NCI-H2107 treated with DMSO at 0.1 percent for 48 hours (cell line): ENCODE measurements at regions not wholly inside any gene's neighbourhood (a gene's known extent, or its start where the extent isn't known, plus 50 kb on each side); places are given as distances from the start of the nearest gene placed in this dataset.
"Not testable (repeated sequence)": the region's sequence is repeated elsewhere in the genome, so short reads cannot be mapped to it uniquely, and the experiment has no call there.

Experiments
- DNase-seq: peaks from one replicate; lab custom pipeline; 2025; ENCODE audit not compliant: unreplicated experiment; lab: John Stamatoyannopoulos, UW

- no peak for DNase-seq
These were observed 113.2 kb upstream of the CHST9 start for GRCh38 chr18:27298214-27298804.

DNA sequence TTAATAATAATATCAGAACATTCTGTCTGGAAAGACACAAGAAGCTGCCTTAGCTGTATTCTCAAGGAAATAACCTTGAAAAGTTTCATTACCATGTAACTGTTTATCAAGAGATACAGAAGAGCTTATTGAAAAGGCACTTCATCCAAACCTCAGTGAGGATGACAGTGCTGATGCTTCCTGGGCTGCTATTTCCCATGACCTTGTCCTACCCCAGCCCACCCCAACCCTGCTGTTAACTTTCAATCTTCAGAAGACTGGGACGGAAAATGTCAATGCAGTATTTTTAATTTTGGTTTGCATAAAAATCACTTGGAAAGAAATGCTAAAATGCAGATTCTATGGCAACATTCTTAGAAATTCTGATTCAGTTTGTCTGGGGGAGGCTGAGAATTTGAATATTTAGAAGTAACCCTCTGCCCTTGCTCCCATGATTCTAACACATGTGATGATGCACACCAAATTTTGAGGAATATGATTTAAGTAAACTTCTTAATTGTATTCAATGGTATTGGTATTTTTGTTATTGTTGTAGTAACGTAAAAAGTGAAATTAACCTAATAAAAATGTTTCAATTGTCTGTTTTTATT is 101.0 kb upstream of the CHST9 start:
- not testable (repeated sequence) for DNase-seq

- no peak for DNase-seq
These were observed 93.0 kb upstream of the CHST9 start for GRCh38 chr18:27278131-27278530.

DNA sequence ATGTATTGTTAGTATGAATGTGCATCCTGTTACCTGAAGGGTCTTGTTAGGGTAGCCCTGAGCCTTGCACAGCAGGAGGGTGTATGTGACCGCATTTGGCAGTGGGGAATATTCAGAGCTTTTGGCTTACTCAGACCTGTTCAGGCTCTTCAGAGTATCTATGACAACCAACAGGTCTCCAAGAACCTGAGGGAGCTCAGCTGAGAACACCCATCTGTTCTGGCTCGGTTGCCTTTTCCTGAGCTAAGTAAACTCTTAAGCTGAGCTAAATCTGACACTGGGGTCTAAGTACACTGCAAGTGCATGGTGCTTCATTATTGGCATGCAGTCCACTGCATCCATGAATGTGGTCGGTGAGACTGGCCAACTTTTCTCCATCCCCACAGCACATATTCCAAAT is 92.4 kb upstream of the CHST9 start:
- no peak for DNase-seq

GRCh38 chr18:27276886-27277285 is 91.8 kb upstream of the CHST9 start:
- DNase-seq, result no peak

DNA sequence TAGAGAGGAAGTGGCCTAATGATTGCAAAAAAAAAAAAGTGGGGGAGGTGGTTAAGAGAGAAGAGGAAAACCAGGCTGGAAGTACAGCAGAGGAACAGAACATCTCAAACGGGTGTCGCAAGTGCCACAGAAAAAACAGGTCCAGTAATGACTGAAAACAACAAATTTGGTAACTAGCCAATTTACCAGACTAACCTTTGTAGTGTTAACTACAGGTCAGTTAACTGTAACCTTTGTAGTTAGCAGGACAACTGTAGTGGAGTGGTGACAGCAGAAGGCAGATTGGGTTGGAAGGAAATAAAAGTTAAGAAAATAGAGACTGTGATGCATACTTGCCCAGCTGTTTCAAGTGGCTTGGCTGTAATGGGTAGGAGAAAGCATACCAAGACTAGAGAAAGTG is 91.4 kb upstream of the CHST9 start:
- DNase-seq, result no peak

DNA sequence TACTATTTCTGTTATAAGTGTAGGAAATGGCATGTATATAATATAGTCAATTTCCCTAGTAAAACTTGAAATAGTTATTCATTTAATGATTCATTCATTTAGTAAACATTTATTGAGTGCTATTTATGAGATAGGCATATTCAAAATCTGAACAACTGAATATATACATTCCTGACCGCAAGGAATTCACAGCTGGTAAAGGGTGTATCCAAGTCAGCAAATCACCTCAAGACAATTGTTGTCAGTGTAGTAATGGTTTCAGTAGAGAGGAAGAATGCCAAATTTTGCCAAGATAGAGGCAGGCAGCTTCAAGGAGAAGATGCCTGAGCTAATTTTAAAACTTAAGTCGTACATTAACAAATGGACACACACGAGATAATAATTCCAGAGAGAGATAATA is 89.8 kb upstream of the CHST9 start:
- DNase-seq, result no peak

- no peak for DNase-seq
These were observed 85.4 kb upstream of the CHST9 start for GRCh38 chr18:27270508-27270907.

GRCh38 chr18:27263369-27263768 is 78.3 kb upstream of the CHST9 start:
- no peak for DNase-seq

DNA sequence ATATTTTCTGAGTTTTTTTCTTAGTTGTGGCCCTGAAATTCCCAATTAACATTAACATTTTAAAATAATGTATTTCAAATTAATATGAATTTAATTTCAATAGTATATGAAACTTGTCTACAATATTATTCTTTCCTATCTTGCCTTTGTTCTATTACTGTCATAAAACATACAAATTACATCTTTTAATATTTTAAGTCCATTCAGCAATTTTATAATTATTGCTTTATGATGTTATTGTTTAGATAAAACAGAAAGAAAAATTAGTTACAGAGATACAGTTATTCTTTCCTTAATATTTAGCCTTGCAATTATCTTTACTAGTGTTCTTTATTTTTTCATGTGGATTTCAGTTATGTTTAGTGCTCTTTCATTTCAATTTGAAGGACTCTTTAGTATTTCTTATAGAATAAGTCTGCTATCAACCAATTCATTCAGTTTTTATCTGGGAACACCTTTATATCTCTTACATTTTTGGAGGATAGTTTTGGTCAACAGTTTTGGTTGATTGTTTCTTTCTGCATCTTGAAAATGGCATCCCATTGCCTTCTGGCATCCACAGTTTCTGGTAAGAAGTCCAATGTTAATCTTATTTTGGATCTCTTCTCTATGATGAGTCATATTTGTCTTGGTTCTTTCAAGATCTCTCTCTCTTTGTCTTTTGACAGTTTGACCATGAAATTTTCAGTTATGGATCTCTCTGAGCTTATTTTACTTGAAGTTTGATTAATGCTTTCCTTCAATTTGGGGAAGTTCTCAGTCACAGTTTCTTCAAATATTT is 76.9 kb upstream of the CHST9 start:
- no peak for DNase-seq

GRCh38 chr18:27253571-27253970 is 68.5 kb upstream of the CHST9 start:
- DNase-seq, result no peak

DNA sequence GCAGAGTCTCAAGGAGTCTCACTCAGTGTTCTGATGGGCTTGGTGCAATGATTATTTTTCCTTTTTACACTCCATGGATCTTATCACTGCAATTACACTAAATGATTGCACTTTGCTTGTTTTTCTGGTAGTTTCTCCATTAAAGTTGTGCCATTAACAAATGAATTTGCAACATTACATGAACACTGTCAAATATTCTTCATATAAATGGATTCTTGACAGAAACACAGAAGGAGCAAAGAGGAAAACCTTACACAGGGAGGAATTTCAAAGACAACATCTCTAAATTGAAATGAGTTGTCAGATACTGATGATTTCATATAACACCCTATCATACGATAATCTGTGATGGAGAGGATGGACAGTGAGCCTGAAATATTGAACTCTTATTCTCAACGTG is 65.4 kb upstream of the CHST9 start:
- no peak for DNase-seq

DNA sequence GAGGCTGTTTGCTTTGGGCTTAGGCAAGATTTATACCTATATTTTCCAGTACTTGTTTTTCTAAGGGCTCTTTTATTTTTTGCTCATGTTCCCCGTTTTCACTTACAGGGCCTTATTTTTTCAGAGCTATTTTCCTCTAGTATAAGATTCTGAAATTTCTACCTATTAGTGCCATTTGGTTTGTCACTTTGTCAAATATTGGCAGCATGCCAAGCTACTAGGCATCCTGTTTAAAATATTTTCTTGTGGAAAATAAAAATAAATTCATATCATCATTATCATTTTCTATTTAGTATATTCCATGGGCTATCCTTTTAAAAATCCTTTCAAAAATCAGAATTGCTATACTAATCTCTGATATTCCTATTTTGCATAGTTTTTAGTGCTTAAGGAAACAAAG is 64.8 kb upstream of the CHST9 start:
- DNase-seq, result no peak

- DNase-seq, result no peak
These were observed 59.2 kb upstream of the CHST9 start for GRCh38 chr18:27244259-27244658.

DNA sequence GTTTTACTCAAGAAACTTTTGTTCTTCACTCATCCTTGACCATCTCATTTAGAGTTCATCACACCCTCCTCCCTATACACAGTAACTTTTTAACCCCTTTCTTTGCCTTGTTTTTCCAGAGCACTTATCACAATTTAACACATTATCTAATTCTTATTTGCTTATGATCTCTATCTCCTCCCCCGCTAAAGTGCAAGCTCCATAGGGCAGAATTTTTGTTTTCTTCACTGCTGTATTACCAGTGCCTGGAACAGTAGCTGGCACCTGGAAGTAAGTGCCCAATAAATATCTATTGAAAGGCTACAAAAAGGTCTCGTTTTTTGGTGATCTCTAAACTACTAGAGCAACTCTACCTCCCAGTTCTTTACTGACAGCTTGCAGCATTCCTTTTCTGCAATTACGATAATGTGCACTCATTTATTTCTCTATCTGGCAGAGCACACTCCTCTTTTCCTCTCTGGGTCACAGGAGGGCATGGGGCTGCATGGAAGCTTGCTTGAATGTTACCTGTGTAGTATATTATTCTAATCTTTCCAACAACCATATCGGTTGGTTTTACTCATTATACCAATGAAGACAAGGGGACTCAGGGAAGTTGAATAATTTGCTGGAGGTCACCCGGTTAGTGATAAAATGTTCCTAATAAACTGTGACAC is 57.4 kb upstream of the CHST9 start:
- no peak for DNase-seq

DNA sequence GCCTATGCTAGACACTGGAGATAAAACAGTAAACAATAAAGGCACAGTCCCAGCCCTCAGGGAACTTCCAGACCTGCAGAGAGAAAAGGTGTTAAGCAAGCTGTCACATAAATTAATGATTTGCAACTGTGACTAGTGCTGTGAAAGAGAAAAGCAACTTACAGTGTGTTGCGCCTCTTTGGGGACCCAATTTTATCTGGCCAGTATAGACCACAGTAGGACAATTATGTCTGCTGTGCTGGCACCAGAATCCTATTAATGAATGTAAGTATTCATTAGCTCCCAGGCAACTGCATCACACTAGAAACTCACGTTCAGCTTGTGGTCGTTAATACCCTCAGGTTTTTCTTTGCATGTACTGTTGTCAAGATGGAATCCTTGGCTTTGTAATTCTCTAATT is 55.3 kb upstream of the CHST9 start:
- no peak for DNase-seq

DNA sequence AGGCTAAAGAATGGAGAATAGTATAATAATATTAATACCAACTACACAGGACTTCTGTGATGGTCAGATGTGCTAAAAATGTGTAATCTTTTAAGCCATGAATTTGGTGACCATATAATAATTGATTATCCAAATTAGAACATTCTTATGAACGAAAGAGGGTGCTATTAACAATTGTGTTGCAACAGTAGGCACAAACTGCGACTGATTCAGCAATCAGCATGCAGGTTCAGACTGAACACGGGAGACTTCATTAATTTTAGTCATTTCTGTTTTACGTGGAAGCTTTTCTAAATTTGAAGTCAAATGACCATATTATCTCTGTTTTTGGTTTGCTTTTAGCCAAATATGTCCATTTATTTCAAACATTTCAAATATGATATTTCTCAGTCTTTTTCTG is 54.6 kb upstream of the CHST9 start:
- no peak for DNase-seq

- no peak for DNase-seq
These were observed 50.2 kb upstream of the CHST9 start for GRCh38 chr18:27235218-27235870.
